Erythroblast (primary cell): ENCODE measurements at regions not wholly inside any gene's neighbourhood (a gene's known extent, or its start where the extent isn't known, plus 50 kb on each side); places are given as distances from the start of the nearest gene placed in this dataset.
"Not testable (repeated sequence)": the region's sequence is repeated elsewhere in the genome, so short reads cannot be mapped to it uniquely, and the experiment has no call there.

Experiments used
- DNase-seq, 2 experiments: peaks; one replicate each; lab custom pipeline; 2025; lab: John Stamatoyannopoulos, UW
- GATA1 ChIP-seq: IDR thresholded peaks from 2 replicates; pipeline ENCODE4 v1.6.1; 2011; ENCODE audit warnings: low read depth, mild to moderate bottlenecking, control low read depth, low read length, moderate library complexity
- POLR2A ChIP-seq: IDR thresholded peaks from 2 replicates; pipeline ENCODE4 v1.6.1; 2011; ENCODE audit warnings: mild to moderate bottlenecking, low read length

DNA sequence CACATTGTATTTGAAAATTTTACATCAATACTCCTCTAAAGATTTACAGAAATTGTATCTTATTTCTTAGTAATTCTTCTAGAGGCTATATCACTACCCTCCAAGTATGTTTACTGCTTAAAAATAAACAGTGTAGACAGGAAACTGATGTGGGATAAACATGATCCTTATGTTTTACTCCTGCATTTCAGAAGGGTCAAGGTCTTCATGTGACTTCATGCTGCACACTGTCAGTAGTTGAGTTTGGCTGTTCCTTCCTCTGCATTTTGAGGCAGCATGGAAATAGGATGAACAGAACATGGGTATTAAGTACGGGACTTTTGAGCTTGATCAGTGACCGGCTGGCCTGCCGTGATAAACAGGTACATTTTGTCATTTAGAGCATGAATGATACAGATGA, 179.2 kb upstream of the FERMT1 start:
- TF ChIP-seq GATA1 (no peak), POLR2A (no peak)
- DNase-seq: no peak

DNA sequence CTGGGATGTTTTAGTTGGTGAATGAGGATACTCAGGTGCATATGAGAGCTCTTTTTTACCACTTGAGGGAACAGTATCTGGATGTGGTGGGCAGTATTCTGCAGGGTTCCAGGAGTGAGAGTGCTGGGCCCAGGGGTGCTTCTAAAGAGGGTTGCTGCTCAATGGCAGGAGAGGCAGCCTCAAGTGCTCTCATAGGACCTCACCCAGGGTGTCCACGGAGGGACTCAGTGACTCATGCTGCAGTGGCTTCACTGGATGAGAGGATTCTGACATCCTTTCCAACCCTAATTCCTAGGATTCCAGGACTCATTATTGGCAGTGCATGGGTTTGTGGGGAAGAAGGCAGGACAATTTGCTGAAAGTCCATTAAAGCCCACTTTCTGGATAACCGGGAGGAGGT, 176.6 kb upstream of the FERMT1 start:
- no peak for DNase-seq
- TF ChIP-seq GATA1 (no peak), POLR2A (no peak)

DNA sequence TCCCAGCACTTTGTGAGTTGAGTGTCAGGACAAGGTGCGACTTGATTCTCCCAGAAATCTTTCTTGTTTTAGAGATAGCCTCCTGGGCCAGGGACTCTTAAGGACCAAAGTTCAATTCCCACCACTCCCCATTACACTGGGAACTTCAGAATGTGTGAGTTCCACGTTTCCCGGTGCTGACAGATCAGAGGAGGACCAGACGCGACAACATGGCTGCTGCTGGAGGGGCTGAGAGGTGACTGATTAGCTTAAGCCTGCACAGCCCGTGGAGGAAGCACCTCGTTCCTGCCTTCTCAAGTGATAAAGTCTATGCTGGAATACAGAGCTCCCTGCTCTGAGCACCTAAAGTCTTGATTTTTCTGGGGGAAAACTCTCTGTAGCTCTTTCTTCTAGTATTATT, 175.2 kb upstream of the FERMT1 start:
- TF ChIP-seq GATA1 (no peak), POLR2A (no peak)
- DNase-seq: no peak

DNA sequence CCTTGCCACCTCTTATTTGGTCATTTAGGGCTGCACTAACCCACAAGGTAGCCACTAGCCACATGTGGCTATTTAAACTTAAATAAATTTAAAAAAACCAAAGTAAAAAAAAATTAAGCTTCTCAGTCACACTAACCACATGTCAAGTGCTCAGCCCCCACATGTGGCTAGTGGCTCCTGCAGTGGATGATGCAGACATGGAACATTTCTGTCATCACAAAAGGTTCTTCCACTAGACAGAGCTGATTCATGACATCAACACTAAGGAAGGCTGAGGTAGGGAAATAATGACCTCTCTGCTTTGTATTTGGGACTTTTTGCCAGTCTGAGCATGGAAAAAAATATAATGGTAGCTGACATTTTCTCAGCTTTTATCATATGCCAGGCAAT, 173.0 kb upstream of the FERMT1 start:
- no peak for DNase-seq
- TF ChIP-seq POLR2A: no peak
- no peak for TF ChIP-seq GATA1

DNA sequence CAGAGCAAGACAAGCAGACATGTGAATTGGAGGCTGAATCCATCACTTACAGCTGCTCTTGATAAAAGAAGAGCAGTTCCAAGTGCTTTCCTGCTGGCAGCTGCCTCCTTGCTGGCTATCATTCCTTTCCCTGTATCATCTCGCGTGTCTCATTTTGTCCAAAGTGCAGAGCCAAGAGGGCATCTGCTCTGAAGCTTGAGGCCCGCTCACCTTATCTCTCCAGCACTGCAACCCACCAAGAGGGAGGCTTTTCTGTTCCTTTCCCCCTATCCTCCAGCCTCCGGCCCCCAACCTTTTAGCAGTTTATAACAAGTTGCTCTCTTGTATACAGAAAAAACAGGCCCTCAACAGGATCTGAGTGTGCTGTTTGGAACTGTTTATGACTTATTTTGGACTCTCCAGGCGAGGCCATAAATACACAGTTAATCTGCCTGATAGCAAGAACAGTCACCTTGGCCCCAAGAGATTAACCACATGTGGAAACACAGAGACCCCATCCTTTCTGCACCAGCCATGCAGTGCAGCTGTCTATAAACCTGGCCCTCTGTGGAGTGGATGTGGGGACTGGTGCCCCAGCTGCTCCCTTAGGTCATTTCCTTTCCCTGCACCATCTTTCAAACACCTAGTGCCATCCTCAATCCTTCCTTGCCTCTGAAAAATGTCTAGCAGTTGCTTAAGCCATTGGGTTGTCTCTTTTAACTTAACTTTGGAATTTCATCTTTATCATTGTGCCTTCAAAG, 172.5 kb upstream of the FERMT1 start:
- TF ChIP-seq GATA1: no peak
- TF ChIP-seq POLR2A: no peak
- no peak for DNase-seq

DNA sequence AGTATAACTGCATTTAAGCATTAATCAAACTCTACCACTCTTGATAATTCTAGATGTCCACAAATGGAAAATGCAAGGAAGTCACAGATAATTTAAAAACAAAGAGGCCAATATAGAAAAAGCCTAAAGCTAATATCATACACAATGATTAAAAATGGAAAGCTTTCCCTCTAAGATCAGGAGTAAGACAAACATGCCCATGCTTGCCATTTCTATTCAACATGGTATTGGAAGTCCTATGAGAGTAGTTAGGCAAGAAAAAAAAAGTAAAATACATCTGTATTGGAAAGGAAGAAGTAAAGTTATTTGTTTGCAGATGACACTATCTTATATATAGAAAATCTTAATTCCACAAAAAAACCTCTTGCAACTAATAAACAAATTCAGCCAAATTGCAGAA, 164.6 kb upstream of the FERMT1 start:
- TF ChIP-seq POLR2A: no peak
- no peak for TF ChIP-seq GATA1
- no peak for DNase-seq

DNA sequence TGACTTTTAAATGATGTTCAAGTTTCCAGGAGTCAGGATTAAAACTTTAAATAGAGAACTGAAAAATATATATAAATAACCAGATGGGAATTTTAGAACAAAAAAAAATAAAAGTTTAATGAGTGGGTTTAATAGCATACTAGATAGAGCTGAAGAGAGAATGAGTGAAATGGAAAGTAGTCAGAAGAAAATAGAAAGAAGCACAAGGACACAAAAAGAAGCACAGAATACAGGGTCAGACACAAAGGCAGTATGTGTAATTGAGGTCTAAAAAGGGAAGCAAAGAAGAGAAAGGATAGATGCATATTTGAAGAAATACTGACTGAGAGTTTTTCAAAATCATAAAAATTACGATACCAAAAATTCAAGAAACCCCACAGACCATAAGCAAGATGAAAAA, 159.8 kb upstream of the FERMT1 start:
- no peak for TF ChIP-seq POLR2A
- no peak for TF ChIP-seq GATA1

DNA sequence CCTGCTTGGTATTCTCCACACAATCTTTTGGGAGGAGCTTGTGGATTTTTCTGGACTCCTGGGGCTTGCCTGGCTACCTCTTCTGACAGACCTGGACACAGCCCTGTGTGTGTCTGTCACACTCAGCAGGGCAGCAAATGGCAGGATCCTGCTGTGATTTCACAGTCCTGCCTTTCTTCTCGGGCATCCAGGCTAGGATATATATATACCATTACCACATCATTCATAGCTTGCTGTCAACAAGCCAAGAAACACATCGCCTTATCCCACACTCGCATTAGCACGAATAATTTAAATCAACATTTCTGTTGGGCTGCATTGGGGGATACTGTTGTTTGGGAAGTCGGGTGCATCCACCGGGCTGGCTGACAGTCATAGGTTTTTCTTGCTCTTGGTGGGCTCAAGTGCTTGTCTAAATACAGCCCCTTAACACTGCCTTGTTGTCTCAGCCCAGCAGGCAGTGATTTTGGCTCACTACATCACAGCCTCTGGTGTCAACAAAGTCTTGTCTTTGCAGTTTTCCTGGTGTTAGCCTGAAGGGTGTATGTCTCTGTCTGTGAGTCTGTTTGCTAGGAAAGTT, 154.9 kb upstream of the FERMT1 start:
- no peak for DNase-seq

More for the DNA sequence above, 159.8 kb upstream of the FERMT1 start:
- DNase-seq: no peak

DNA sequence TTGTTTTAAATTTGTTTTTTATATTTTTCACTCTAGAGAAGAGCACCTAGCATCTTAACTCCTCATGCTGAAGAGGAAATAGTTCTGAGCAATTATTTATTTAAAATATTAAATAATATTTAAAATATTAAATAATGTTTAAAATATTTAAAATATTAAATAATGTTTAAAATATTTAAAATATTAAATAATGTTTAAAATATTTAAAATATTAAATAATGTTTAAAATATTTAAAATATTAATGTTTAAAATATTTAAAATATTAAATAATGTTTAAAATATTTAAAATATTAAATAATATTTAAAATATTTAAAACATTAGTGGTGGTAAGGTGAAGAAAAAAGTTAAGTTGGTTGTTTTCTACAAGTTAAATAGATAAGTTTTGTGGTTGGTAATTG, 147.6 kb upstream of the FERMT1 start:
- DNase-seq: not testable (repeated sequence)

More for the DNA sequence above, 154.9 kb upstream of the FERMT1 start:
- TF ChIP-seq POLR2A (no peak), GATA1 (no peak)

DNA sequence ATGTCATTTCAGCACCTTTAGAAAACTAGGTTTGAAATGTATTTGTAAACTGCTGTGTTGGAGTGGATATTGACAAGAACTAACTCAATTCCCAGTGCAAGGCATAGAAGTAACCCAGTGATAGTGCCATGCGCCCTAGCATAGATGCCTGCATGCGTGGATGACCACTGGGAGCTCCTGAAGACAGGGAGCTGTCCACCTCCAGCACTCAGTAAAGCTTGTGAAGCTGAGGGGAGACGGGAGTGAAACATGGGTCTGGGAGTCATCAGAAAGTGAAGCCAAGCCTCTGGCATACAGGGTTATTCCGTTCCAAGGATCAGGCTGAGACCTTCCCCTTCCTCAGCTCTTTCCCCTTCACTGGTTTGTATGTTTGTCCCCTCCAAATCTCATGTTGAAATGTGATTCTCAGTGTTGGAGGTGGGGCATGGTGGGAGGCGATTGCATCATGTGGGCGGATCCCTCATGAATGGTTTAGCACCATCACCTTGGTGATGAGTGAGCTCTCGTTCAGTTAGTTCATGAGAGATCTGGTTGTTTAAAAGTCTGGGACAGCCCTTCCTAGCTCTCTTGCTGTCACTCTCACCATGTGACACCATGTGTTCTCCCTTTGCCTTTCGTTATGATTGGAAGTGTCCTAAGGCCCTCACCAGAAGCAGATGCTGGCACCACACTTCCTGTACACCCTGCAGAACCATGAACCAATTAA, 146.5 kb upstream of the FERMT1 start:
- TF ChIP-seq POLR2A (no peak), GATA1 (no peak)

DNA sequence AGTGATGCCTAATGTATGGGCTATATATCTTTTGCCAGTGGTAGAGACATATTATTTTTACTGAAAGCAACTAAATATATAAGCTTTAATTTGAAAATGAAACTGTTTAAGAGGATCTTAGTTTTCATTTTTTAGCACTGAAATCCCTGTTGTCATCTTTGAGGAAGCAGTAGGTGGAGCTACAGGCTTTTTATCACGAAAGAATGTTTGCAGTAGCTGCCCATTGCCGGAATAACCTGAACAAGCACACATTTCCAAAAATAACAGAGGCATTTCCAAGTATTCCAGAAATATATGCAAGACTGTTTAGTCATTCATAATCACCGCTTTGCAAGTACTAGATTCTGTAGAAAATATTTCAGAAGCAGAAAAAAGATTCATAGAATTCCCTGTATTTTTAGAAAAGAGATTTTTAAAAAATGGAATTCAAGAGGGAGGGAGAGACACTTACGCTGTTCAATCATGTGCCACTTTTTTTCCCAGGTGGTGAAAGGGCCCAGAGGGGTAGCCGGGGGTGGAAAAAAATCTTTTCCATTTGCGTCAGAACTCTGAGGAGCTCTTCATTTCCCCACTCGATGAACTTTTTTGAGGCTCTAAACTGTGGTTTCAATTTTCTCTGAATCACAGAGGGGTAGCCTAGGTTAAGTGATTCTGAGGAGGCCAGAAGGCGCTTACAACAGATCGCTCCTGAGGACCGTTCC, 142.5 kb upstream of the FERMT1 start:
- TF ChIP-seq POLR2A: no peak
- no peak for TF ChIP-seq GATA1

More for the DNA sequence above, 146.5 kb upstream of the FERMT1 start:
- peak; percentile 2 to 35 for DNase-seq

DNA sequence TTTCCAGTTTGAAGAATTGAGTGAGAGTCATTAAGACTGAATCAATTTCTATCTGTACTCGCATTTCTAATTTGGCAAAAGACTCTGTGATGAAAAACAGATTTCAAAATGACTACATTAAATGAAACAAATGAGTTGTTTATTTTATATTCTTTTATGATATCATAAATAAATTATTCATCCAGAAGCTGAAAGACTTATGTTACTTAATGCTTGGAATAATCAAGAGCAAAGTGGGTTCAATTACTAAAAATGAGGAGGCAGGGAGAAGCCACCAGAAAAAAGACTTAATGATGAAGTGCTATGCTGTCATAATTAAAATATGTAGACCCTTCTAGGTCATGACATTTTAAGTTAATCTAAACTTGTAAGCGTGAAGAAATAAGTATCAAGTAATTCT, 130.6 kb upstream of the FERMT1 start:
- no peak for TF ChIP-seq GATA1
- no peak for DNase-seq

More for the DNA sequence above, 142.5 kb upstream of the FERMT1 start:
- DNase-seq: peak; percentile 5 to 37

DNA sequence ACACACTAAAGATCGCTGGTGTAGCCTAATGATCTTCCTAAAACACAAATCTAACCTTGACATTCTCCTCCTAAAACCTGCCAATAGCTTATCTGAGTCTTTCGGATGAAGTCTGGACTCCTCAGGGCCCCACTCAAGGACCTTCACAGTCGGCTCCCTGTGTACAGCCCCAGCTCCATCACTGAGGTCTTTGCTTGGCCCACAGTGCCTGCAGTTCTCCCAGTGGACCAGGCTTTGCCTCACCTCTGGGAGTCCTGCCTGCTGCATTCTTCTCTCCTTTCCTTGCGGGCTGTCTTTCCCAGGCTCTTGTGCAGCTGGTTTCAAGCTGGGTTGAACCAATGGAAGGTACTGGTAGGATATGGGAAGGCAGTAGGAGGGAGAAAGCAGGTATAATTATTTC, 122.6 kb upstream of the FERMT1 start:
- DNase-seq: no peak
- TF ChIP-seq POLR2A (no peak), GATA1 (no peak)

DNA sequence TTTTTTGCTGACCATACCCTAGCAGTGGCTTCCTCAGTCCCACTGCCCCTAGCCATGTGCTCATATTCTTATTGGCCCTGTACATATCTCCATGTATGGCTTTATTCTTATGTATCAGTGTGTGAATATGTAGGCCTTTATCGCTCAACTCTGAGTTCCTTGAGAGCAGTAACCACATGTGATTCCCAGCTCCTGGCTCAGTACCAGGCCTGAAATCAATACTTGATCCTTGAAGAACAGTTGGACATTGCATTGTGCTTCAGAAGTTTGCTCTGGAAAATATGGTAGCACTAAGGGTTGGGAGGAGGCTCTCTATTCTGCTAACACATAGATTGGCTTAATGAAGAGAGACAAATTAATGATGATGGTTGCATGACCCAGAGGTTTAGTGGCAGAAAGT, 118.8 kb upstream of the FERMT1 start:
- no peak for DNase-seq
- TF ChIP-seq GATA1: no peak
- no peak for TF ChIP-seq POLR2A
